Caco-2 (cell line): ENCODE measurements at regions not wholly inside any gene's neighbourhood (a gene's known extent, or its start where the extent isn't known, plus 50 kb on each side); places are given as distances from the start of the nearest gene placed in this dataset.

Source experiments
- BruUV-seq: library from RNA; stranded (reverse); fragments of 400-500 nt; replicated peaks from 2 replicates; lab custom pipeline; 2021; lab: Mats Ljungman, UMichigan
- CTCF ChIA-PET: fragments of 300-600 bp; sonication (Branson Sonifier 250); formaldehyde crosslinking; loops from one replicate; lab custom pipeline; 2022; ENCODE audit warnings: antibody characterized with exemption; lab: Charles Lee
- POLR2A ChIA-PET: fragments of 300-600 bp; sonication (Branson Sonifier 250); formaldehyde crosslinking; loops from one replicate; lab custom pipeline; 2022; ENCODE audit warnings: antibody characterized with exemption; lab: Charles Lee
- DNase-seq, 2 experiments: peaks; one replicate each; pipeline versions ENCODE4 v3.0.0 to v3.0.0-alpha.2; 2020 to 2022
- H3K27me3 ChIP-seq: replicated peaks from 2 replicates; pipeline ENCODE4 v1.6.0; 2011; ENCODE audit warnings: low read length; ENCODE audit not compliant: control insufficient read depth, insufficient read depth
- H3K36me3 ChIP-seq: 2 replicates; pipeline ENCODE4 v1.5.1; 2011; ENCODE audit warnings: low read length; ENCODE audit not compliant: control insufficient read depth, insufficient read depth
- H3K4me1 ChIP-seq: fragments of 250-450 bp; sonication (Bioruptor Pico); 2 replicates; pipeline ENCODE4 v1.5.1; 2020; ENCODE audit warnings: mild to moderate bottlenecking
- H3K4me3 ChIP-seq: 2 replicates; pipeline ENCODE4 v1.5.1; 2011; ENCODE audit warnings: low read depth, mild to moderate bottlenecking, control low read depth, low read length
- H3K9me3 ChIP-seq: fragments of 250-450 bp; sonication (Bioruptor Pico); 2 replicates; pipeline ENCODE4 v1.5.1; 2020; ENCODE audit warnings: mild to moderate bottlenecking, moderate library complexity
- H3K27ac Mint-ChIP-seq: one replicate; pipeline ENCODE4 v1.8.0; 2022; ENCODE audit warnings: mixed read lengths; ENCODE audit not compliant: unreplicated experiment
- H3K27me3 Mint-ChIP-seq: one replicate; pipeline ENCODE4 v1.8.0; 2022; ENCODE audit warnings: mixed read lengths; ENCODE audit not compliant: insufficient read depth, unreplicated experiment
- H3K36me3 Mint-ChIP-seq: one replicate; pipeline ENCODE4 v1.8.0; 2022; ENCODE audit warnings: mild to moderate bottlenecking, mixed read lengths; ENCODE audit not compliant: insufficient read depth, unreplicated experiment
- H3K4me1 Mint-ChIP-seq: one replicate; pipeline ENCODE4 v1.8.0; 2022; ENCODE audit warnings: low read depth, mixed read lengths; ENCODE audit not compliant: unreplicated experiment
- H3K4me3 Mint-ChIP-seq: one replicate; pipeline ENCODE4 v1.8.0; 2022; ENCODE audit warnings: mild to moderate bottlenecking, moderate library complexity, mixed read lengths; ENCODE audit not compliant: unreplicated experiment
- H3K9me3 Mint-ChIP-seq: one replicate; pipeline ENCODE4 v1.8.0; 2022; ENCODE audit warnings: mixed read lengths; ENCODE audit not compliant: unreplicated experiment
- intact Hi-C: fragments of 100-400 bp; cut with micrococcal nuclease; formaldehyde crosslinking; loops from one replicate; pipeline ENCODE4 v1.10.0; 2022; ENCODE audit not compliant: unreplicated experiment
- TF ChIP-seq, protein P1 (sequence below), 2 experiments: fragments of 200-600 bp in 1 of 2; IDR thresholded peaks; 1 replicate in 1 of 2; 2 replicates in 1 of 2; pipeline versions ENCODE4 v1.5.1 to v1.8.0; 2011 to 2022; ENCODE audit warnings: antibody characterized with exemption in 1 of 2, control low read depth in 1 of 2, inconsistent platforms in 1 of 2, low read depth in 1 of 2, low read length in 1 of 2, mild to moderate bottlenecking in 1 of 2, moderate library complexity in 1 of 2; ENCODE audit not compliant: insufficient read depth in 1 of 2, severe bottlenecking in 1 of 2, unreplicated experiment in 1 of 2

DNA sequence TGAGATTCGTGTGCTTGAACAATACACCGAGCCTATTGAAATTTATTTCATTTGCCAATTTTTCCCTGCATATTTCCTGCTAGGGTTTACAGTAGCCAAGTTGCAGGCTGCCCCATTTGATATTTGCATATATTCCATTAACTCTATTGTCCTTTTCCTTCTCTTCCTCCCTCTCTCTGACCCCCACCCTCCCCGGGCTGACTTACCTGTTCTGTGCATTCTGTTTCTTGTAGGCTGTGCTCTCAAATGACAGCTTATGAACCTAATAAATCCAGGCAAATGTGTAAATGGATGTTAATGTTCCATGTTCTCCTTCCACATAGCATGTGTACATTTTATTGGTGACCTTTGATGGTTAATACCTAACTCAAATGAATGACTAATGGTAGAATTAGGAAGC is 1169.2 kb upstream of the WWC1 start:
- H3K36me3 Mint-ChIP-seq = no peaks in the 10 kb centered on the region
- no peaks in the 10 kb centered on the region for H3K4me1 Mint-ChIP-seq
- H3K4me3 ChIP-seq = no peak overlapping the region
- peaks cover 3% of the 10 kb centered on the region for H3K27me3 Mint-ChIP-seq
- no peaks in the 10 kb centered on the region for H3K36me3 ChIP-seq
- no TSS peak for BruUV-seq
- no peaks in the 10 kb centered on the region for H3K9me3 Mint-ChIP-seq
- no peak overlapping the region for H3K27ac Mint-ChIP-seq
- H3K9me3 ChIP-seq = no peaks in the 10 kb centered on the region
- no peak overlapping the region for H3K4me3 Mint-ChIP-seq
- CTCF ChIA-PET = no interaction called here
- no peak for DNase-seq
- POLR2A ChIA-PET = no interaction called here
- no peaks in the 10 kb centered on the region for H3K4me1 ChIP-seq
- TF ChIP-seq, protein P1, sequence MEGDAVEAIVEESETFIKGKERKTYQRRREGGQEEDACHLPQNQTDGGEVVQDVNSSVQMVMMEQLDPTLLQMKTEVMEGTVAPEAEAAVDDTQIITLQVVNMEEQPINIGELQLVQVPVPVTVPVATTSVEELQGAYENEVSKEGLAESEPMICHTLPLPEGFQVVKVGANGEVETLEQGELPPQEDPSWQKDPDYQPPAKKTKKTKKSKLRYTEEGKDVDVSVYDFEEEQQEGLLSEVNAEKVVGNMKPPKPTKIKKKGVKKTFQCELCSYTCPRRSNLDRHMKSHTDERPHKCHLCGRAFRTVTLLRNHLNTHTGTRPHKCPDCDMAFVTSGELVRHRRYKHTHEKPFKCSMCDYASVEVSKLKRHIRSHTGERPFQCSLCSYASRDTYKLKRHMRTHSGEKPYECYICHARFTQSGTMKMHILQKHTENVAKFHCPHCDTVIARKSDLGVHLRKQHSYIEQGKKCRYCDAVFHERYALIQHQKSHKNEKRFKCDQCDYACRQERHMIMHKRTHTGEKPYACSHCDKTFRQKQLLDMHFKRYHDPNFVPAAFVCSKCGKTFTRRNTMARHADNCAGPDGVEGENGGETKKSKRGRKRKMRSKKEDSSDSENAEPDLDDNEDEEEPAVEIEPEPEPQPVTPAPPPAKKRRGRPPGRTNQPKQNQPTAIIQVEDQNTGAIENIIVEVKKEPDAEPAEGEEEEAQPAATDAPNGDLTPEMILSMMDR (IDR thresholded peaks at IDR 0.05; ENCODE audit: insufficient read depth in 1 of 2, low read depth in 1 of 2, low read length in 1 of 2, severe bottlenecking in 1 of 2, unreplicated experiment in 1 of 2) = no peak
- H3K27me3 ChIP-seq = no peaks in the 10 kb centered on the region
- intact Hi-C loops = no loop called here

DNA sequence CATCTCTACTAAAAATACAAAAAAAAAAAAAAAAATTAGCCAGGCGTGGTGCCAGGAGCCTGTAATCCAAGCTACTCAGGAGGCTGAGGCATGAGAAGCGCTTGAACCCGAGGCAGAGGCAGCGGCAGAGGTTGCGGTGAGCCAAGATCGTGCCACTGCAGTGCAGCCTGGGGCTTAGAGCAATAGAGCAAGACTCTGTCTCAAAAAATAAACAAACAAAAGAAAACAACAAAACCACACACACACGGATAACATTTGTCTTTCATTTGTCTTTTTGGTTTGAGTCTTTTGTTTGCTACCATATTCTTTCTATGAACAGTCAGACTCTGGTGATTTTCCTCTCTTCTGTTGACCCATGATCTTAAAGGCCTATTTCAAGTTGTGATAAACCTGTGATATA is 1168.3 kb upstream of the WWC1 start:
- no peak overlapping the region for H3K4me3 ChIP-seq
- CTCF ChIA-PET = no interaction called here
- no peaks in the 10 kb centered on the region for H3K36me3 Mint-ChIP-seq
- H3K9me3 ChIP-seq = no peaks in the 10 kb centered on the region
- H3K27ac Mint-ChIP-seq = no peak overlapping the region
- H3K9me3 Mint-ChIP-seq = no peaks in the 10 kb centered on the region
- H3K36me3 ChIP-seq = no peaks in the 10 kb centered on the region
- peaks cover 3% of the 10 kb centered on the region for H3K27me3 Mint-ChIP-seq
- H3K4me1 ChIP-seq = no peaks in the 10 kb centered on the region
- intact Hi-C loops = no loop called here
- H3K4me3 Mint-ChIP-seq = no peak overlapping the region
- TF ChIP-seq, protein P1 (IDR thresholded peaks at IDR 0.05; ENCODE audit: insufficient read depth in 1 of 2, low read depth in 1 of 2, low read length in 1 of 2, severe bottlenecking in 1 of 2, unreplicated experiment in 1 of 2) = no peak
- no peak for DNase-seq
- H3K4me1 Mint-ChIP-seq = no peaks in the 10 kb centered on the region
- no TSS peak for BruUV-seq
- POLR2A ChIA-PET = no interaction called here
- H3K27me3 ChIP-seq = no peaks in the 10 kb centered on the region

DNA sequence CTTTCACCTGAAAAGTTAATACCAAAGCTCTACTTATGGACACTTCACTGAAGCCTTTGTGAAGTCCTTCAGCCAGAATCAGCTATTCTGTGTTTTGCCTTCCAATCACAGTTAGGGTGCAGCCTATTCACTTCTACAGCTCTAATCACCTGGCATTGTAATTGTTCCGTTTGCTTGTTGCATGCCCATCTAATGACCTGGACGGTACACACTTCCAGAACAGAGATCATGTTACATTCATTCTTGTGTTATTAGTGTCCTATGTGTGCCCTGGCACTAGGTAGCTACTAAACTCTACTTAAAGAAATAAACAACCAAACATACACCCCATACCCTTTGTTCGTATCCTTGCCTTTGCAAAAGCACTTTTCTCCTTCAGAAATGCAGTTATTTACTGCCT is 1162.9 kb upstream of the WWC1 start:
- TF ChIP-seq, protein P1 (IDR thresholded peaks at IDR 0.05; ENCODE audit: insufficient read depth in 1 of 2, low read depth in 1 of 2, low read length in 1 of 2, severe bottlenecking in 1 of 2, unreplicated experiment in 1 of 2) = no peak
- POLR2A ChIA-PET = no interaction called here
- no TSS peak for BruUV-seq
- Histone ChIP-seq H3K27me3 (no peaks in the 10 kb centered on the region; the same call in 1 of the 2 replicates), H3K4me3 (no peak overlapping the region), H3K36me3 (no peaks in the 10 kb centered on the region), H3K9me3 (no peaks in the 10 kb centered on the region), H3K4me1 (no peaks in the 10 kb centered on the region)
- Mint-ChIP-seq H3K4me3 (no peak overlapping the region), H3K9me3 (no peaks in the 10 kb centered on the region), H3K4me1 (no peaks in the 10 kb centered on the region), H3K27me3 (peaks cover 8% of the 10 kb centered on the region), H3K27ac (no peak overlapping the region), H3K36me3 (no peaks in the 10 kb centered on the region)
- CTCF ChIA-PET = no interaction called here
- no peak for DNase-seq
- intact Hi-C loops = no loop called here
